Epithelial cell of esophagus (primary cell): ENCODE measurements at regions not wholly inside any gene's neighbourhood (a gene's known extent, or its start where the extent isn't known, plus 50 kb on each side); places are given as distances from the start of the nearest gene placed in this dataset.
A peak's percentile ranks its signal among the peaks of the same experiment; 100 is the strongest.
"Not testable (repeated sequence)": the region's sequence is repeated elsewhere in the genome, so short reads cannot be mapped to it uniquely, and the experiment has no call there.

Experiments
- DNase-seq: peaks from one replicate; pipeline ENCODE4 v3.0.0; 2010; ENCODE audit warnings: low read depth
- H3K4me3 ChIP-seq: 2 replicates; pipeline ENCODE4 v1.5.1; 2011; ENCODE audit warnings: mild to moderate bottlenecking, low read length, control low read depth
- TF ChIP-seq, protein P1 (sequence below): IDR thresholded peaks from 2 replicates; pipeline ENCODE4 v1.5.1; 2011; ENCODE audit warnings: low read depth, mild to moderate bottlenecking, low read length, control low read depth, inconsistent platforms; ENCODE audit not compliant: insufficient read depth; ENCODE audit errors: missing control alignments

DNA sequence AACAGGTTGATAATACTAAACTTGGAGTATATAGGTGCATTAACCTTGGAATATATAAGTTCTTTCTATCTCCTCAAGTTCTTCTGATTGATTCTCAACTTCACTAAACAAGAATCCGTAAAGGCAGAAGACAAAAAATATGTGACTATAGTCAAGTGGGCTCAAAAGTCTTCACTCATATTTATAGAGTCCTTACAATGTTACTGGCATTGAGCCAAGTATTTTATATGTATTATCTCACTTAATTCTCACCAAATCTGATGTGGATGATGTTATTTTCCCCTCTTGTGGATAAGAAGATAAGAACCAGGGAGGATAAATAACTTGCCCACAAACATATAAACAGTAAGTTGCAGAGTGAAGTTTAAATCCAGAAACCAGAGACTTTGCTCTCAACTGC is 486.9 kb downstream of the LRRIQ3 start:
- TF ChIP-seq, protein P1, sequence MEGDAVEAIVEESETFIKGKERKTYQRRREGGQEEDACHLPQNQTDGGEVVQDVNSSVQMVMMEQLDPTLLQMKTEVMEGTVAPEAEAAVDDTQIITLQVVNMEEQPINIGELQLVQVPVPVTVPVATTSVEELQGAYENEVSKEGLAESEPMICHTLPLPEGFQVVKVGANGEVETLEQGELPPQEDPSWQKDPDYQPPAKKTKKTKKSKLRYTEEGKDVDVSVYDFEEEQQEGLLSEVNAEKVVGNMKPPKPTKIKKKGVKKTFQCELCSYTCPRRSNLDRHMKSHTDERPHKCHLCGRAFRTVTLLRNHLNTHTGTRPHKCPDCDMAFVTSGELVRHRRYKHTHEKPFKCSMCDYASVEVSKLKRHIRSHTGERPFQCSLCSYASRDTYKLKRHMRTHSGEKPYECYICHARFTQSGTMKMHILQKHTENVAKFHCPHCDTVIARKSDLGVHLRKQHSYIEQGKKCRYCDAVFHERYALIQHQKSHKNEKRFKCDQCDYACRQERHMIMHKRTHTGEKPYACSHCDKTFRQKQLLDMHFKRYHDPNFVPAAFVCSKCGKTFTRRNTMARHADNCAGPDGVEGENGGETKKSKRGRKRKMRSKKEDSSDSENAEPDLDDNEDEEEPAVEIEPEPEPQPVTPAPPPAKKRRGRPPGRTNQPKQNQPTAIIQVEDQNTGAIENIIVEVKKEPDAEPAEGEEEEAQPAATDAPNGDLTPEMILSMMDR = no peak
- H3K4me3 ChIP-seq = no peak overlapping the region
- DNase-seq = no peak

DNA sequence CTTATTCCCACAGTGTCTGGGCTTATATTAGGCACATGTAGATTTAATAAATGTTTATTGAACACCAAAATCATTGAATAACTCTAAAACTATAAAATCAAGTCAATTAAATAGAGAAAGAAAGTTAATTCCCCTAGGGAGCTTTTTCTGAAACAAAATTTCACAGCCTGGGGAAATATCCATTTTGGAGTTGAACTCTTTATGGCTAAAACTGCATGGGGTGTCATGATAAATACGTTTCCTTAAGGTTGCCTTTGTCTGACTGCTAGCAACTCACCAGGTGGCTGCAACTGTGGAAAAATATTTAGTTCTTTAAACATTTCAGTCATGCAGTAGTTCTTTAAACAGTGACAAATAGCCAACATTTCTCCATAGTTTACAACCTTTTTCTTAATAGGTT is 496.1 kb downstream of the LRRIQ3 start:
- H3K4me3 ChIP-seq = no peak overlapping the region
- TF ChIP-seq, protein P1 = no peak
- no peak for DNase-seq

DNA sequence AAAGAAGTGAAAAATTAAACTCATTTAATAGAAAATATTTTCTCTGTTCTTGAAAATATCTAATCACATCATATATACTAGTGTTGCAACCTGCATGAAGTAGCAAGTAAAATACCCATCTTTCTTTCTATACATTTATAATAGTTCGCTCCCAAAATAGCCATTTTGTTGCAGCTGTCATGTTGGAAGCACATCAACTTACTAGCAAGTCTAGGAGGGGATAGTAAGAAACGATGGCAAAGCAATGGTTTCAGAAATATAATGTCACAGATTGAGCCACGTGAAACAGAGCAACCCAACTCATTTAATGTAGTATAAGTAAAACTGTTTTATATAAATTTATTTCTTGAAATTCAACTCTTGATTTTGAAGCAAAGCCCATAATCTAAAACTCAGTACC is 521.8 kb downstream of the LRRIQ3 start:
- DNase-seq = no peak
- no peak overlapping the region for H3K4me3 ChIP-seq
- TF ChIP-seq, protein P1 = no peak

DNA sequence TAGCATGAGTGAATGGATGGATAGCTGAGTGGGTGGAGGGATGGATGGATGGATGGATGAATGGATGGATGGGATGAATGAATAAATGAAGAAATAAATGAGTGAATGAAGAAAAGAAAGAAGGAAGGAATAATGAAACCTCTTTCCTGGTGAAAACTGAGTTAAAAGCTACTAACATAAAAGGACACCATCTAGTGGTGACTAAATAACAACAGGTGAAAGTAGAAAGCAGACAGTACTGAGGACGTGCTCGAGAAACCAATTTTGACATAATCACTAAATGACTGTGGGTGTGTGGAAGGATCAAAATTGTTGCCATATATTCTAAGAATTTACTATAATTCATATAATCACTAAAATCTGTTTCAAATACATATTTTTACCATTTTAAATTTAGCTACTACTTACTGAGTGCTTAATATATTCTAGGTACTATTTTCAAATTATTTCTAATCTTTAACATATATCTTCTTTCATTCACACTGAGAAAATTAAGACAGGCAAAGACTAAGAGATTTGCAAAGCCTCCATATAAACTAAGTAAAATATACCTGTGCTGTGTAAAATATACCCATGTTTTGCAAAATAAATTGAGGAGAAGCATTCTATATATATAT is 522.9 kb downstream of the LRRIQ3 start:
- no peak overlapping the region for H3K4me3 ChIP-seq
- DNase-seq = peak; percentile 26
- TF ChIP-seq, protein P1 = peak; percentile 57

DNA sequence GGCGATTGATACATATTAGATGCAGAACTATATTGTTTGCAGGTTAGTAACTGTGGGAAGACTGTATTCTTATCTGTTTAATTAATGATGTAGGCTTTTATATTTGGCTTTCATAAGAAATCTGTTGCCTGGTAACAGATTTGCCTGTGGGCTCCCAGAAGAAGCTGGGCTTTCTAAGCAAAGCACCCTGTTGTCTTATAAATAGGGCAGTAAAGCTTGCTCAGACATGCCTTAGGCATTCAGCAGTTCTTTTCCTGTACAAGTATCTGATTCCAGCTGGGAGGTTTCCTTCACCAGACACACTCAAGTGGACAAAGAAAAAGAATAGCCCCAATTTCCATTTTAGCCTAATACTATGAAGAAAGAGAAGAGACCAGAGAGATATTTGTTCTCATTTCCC is 524.0 kb downstream of the LRRIQ3 start:
- TF ChIP-seq, protein P1 = no peak
- DNase-seq = peak; percentile 79
- H3K4me3 ChIP-seq = no peak overlapping the region

DNA sequence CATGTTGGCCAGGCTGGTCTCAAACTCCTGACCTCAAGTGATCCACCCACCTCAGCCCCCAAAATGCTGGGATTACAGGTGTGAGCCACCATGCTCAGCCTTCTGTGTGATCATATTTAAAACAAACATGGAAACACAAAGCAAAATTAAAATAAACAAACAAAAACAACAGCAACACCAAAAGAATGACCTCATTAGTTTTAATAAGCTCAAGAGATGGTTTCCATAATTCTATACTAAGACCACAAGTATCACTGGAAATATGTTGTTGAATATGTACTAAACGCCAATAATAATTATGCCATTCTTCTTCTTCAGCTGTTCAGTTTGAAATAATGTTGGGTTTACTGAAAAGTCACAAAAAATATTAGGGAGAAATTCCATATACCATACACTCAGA is 526.4 kb downstream of the LRRIQ3 start:
- TF ChIP-seq, protein P1 = no peak
- no peak for DNase-seq
- no peak overlapping the region for H3K4me3 ChIP-seq

DNA sequence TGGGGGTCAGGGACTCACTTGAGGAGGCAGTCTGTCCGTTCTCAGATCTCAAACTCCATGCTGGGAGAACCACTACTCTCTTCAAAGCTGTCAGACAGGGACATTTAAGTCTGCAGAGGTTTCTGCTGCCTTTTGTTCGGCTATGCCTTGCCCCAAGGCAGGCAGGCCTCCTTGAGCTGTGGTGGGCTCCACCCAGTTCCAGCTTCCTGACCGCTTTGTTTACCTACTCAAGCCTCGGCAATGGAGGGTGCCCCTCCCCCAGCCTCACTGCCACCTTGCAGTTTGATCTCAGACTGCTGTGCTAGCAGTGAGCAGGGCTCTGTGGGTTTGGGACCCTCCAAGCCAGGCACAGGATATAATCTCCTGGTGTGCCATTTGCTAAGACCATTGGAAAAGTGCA is 530.0 kb downstream of the LRRIQ3 start:
- H3K4me3 ChIP-seq, DNase-seq: not testable (repeated sequence)

DNA sequence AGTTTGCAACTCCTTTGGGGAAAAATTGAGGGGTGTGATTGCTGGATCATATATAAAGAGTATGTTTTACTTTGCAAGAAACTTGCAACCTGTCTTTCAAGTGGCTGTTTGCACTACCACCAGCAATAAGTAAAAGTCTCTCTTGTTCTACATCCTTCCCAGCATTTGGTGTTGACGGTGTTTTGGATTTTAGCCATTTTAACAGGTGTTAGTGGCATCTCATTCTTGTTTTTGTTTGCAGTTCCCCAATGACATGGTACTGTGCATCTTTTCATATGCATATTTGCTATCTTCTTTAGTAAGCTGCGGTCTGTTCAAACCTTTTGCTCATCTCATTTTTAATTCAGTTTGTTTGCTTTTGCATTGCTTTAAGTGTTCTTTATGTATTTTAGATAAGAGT is 535.5 kb downstream of the LRRIQ3 start:
- H3K4me3 ChIP-seq = no peak overlapping the region
- no peak for DNase-seq
- TF ChIP-seq, protein P1 = no peak
